Anterior cingulate cortex (tissue), 58 donors: ENCODE measurements at regions not wholly inside any gene's neighbourhood (a gene's known extent, or its start where the extent isn't known, plus 50 kb on each side); places are given as distances from the start of the nearest gene placed in this dataset.

Source experiments
- DNase-seq, 58 donors: peaks; one replicate each; lab custom pipeline; 2025; lab: John Stamatoyannopoulos, UW

GRCh38 chr4:163858515-163858914 lies 364.0 kb downstream of the TMA16 start:
- no peak for DNase-seq

GRCh38 chr4:163863082-163863481 lies 368.6 kb downstream of the TMA16 start:
- DNase-seq: no peak

GRCh38 chr4:163865010-163865409 lies 370.5 kb downstream of the TMA16 start:
- DNase-seq: no peak

GRCh38 chr4:163866728-163867315 lies 372.3 kb downstream of the TMA16 start:
- DNase-seq: no peak

GRCh38 chr4:163868445-163868844 lies 374.0 kb downstream of the TMA16 start:
- no peak for DNase-seq

- no peak for DNase-seq
Observed at GRCh38 chr4:163871078-163871477, 376.6 kb downstream of the TMA16 start.

GRCh38 chr4:163875327-163875726 lies 380.8 kb downstream of the TMA16 start:
- no peak for DNase-seq

GRCh38 chr4:163878336-163879121 lies 384.0 kb downstream of the TMA16 start:
- no peak for DNase-seq

GRCh38 chr4:163892417-163892816 lies 397.9 kb downstream of the TMA16 start:
- no peak for DNase-seq

GRCh38 chr4:163895378-163896005 lies 401.0 kb downstream of the TMA16 start:
- no peak for DNase-seq

- no peak for DNase-seq
Observed at GRCh38 chr4:163901319-163901718, 406.8 kb downstream of the TMA16 start.

- no peak for DNase-seq
Observed at GRCh38 chr4:163902417-163902816, 407.9 kb downstream of the TMA16 start.

- DNase-seq: no peak
Observed at GRCh38 chr4:163911891-163912290, 417.4 kb downstream of the TMA16 start.

- peak in 5 of 58 donors; percentile 1 to 35 (median 8) for DNase-seq
Observed at GRCh38 chr4:163913571-163913970, 419.1 kb downstream of the TMA16 start.

- no peak for DNase-seq
Observed at GRCh38 chr4:163915896-163916295, 421.4 kb downstream of the TMA16 start.

- no peak for DNase-seq
Observed at GRCh38 chr4:163920426-163920825, 425.9 kb downstream of the TMA16 start.

GRCh38 chr4:163922302-163922701 lies 427.8 kb downstream of the TMA16 start:
- DNase-seq: peak in 1 of 58 donors; percentile 10

- no peak for DNase-seq
Observed at GRCh38 chr4:163923092-163923491, 428.6 kb downstream of the TMA16 start.

- DNase-seq: no peak
Observed at GRCh38 chr4:163930086-163930485, 435.6 kb downstream of the TMA16 start.

- DNase-seq: no peak
Observed at GRCh38 chr4:163932504-163932903, 438.0 kb downstream of the TMA16 start.

- DNase-seq: no peak
Observed at GRCh38 chr4:163939597-163939996, 445.1 kb downstream of the TMA16 start.
